LNCaP clone FGC (cell line): ENCODE measurements at regions not wholly inside any gene's neighbourhood (a gene's known extent, or its start where the extent isn't known, plus 50 kb on each side); places are given as distances from the start of the nearest gene placed in this dataset.
"Not testable (repeated sequence)": the region's sequence is repeated elsewhere in the genome, so short reads cannot be mapped to it uniquely, and the experiment has no call there.

Experiments used
- DNase-seq: peaks from one replicate; pipeline ENCODE4 v3.0.0-alpha.2; 2011; ENCODE audit warnings: low read depth
- H3K4me3 ChIP-seq: 2 replicates; pipeline ENCODE4 v1.5.1; 2011; ENCODE audit warnings: mild to moderate bottlenecking, low read depth, low read length, control low read depth
- TF ChIP-seq, protein P1 (sequence below): IDR thresholded peaks from 2 replicates; pipeline ENCODE4 v1.5.1; 2012; ENCODE audit warnings: mild to moderate bottlenecking; ENCODE audit not compliant: control insufficient read depth, insufficient read depth; ENCODE audit errors: extremely low read depth

GRCh38 chr17:31629696-31630470, 229.2 kb downstream of the COPRS start:
- TF ChIP-seq, protein P1, sequence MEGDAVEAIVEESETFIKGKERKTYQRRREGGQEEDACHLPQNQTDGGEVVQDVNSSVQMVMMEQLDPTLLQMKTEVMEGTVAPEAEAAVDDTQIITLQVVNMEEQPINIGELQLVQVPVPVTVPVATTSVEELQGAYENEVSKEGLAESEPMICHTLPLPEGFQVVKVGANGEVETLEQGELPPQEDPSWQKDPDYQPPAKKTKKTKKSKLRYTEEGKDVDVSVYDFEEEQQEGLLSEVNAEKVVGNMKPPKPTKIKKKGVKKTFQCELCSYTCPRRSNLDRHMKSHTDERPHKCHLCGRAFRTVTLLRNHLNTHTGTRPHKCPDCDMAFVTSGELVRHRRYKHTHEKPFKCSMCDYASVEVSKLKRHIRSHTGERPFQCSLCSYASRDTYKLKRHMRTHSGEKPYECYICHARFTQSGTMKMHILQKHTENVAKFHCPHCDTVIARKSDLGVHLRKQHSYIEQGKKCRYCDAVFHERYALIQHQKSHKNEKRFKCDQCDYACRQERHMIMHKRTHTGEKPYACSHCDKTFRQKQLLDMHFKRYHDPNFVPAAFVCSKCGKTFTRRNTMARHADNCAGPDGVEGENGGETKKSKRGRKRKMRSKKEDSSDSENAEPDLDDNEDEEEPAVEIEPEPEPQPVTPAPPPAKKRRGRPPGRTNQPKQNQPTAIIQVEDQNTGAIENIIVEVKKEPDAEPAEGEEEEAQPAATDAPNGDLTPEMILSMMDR = no peak
- no peak for DNase-seq
- H3K4me3 ChIP-seq = no peak overlapping the region

GRCh38 chr17:31627960-31628359, 231.1 kb downstream of the COPRS start:
- no peak for DNase-seq
- TF ChIP-seq, protein P1 = no peak
- H3K4me3 ChIP-seq = no peak overlapping the region

GRCh38 chr17:31623990-31624389, 232.5 kb downstream of the RAB11FIP4 start:
- DNase-seq = no peak
- TF ChIP-seq, protein P1 = no peak
- H3K4me3 ChIP-seq = no peak overlapping the region

DNA sequence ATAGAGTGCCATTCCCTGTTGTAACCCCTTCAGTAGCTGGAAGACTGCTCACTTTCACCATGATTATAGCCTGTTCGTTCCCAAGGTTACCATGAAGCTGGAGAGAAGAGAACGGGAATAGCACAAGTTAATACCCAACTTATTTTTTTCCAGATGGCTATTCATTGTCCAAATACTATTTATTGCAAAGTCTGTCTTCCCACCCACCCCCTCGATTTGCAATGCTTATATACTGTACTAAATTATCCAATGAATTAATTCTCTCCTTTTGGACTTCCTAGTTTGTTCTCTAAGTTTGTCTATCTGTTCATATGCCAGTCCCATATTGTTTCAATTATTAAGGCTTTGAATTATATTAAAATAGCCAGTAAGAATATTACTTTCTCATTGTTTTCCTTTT, 231.0 kb downstream of the RAB11FIP4 start:
- DNase-seq = no peak
- H3K4me3 ChIP-seq = no peak overlapping the region
- TF ChIP-seq, protein P1 = no peak

DNA sequence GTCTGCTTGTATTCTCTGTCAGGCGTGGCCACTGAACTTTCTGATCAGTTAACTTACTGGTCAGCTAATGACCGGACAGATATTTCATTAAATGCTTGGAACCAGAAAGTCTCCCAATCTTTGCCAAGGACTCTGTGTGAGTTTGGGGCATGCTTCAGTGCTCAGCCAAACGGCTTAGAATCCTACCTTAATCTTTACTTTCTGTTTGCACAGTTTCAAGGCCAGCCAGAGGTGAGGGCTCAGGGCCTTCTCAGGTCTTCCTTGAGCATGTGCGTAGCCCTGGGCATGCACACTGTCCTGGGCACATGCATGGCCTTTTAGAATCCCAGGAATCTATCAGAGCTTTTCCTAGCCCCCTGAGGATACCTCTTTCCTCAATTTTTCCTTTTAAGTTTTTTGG, 230.1 kb downstream of the RAB11FIP4 start:
- H3K4me3 ChIP-seq = no peak overlapping the region
- DNase-seq = no peak
- TF ChIP-seq, protein P1 = no peak

GRCh38 chr17:31611053-31611452, 219.6 kb downstream of the RAB11FIP4 start:
- not testable (repeated sequence) for DNase-seq, H3K4me3 ChIP-seq

GRCh38 chr17:31609996-31610910, 218.8 kb downstream of the RAB11FIP4 start:
- TF ChIP-seq, protein P1 = no peak
- H3K4me3 ChIP-seq = no peak overlapping the region
- DNase-seq = no peak
